ENCODE measurements at regions not wholly inside any gene's neighbourhood (a gene's known extent, or its start where the extent isn't known, plus 50 kb on each side); places are given as distances from the start of the nearest gene placed in this dataset.

GRCh38 chr5:28737682-28738081 lies 1699.3 kb upstream of the CDH9 start:
- no peak for TF ChIP-seq CTCF (IDR thresholded peaks at IDR 0.05)
- Mint-ChIP-seq H3K27me3 (no peaks in the 10 kb centered on the region), H3K4me1 (ENCODE audit: low read depth) (no peaks in the 10 kb centered on the region), H3K4me3 (no peak overlapping the region), H3K36me3 (ENCODE audit: low read depth) (no peaks in the 10 kb centered on the region), H3K27ac (no peak overlapping the region), H3K9me3 (peaks cover 6% of the 10 kb centered on the region)
- no peak overlapping the region for H3K4me3 ChIP-seq (ENCODE audit: low read length)
- no peak for ATAC-seq (ENCODE audit: poor library complexity)
- no peak for DNase-seq
- no peaks in the 10 kb centered on the region for H3K4me1 ChIP-seq (ENCODE audit: insufficient read depth, low read length)
- ChIA-PET CTCF (no interaction called here), POLR2A (no interaction called here)
- peaks cover 4 to 5% of the 10 kb centered on the region in 2 experiments for H3K9me3 ChIP-seq (ENCODE audit: control insufficient read depth in 1 of 2, insufficient read depth in 1 of 2, low read length in 2 of 2)
- no peaks in the 10 kb centered on the region for H3K36me3 ChIP-seq (ENCODE audit: insufficient read depth, low read length)
- no peaks in the 10 kb centered on the region for H3K27me3 ChIP-seq (ENCODE audit: control insufficient read depth in 1 of 2, insufficient read depth in 2 of 2, low read length in 2 of 2)
- intact Hi-C loops (cut with DNase I, micrococcal nuclease) = no loop called here
- no peak overlapping the region for H3K27ac ChIP-seq (ENCODE audit: low read depth in 1 of 2, low read length in 2 of 2)

GRCh38 chr5:28737222-28737621 lies 1698.8 kb upstream of the CDH9 start:
- Mint-ChIP-seq H3K27me3 (no peaks in the 10 kb centered on the region), H3K9me3 (peaks cover 6% of the 10 kb centered on the region), H3K36me3 (ENCODE audit: low read depth) (no peaks in the 10 kb centered on the region), H3K27ac (no peak overlapping the region), H3K4me3 (no peak overlapping the region), H3K4me1 (ENCODE audit: low read depth) (no peaks in the 10 kb centered on the region)
- ATAC-seq (ENCODE audit: poor library complexity) = no peak
- no peak for DNase-seq
- no peak for TF ChIP-seq CTCF (IDR thresholded peaks at IDR 0.05)
- Histone ChIP-seq H3K4me3 (ENCODE audit: low read length) (no peak overlapping the region), H3K27ac (ENCODE audit: low read depth in 1 of 2, low read length in 2 of 2) (no peak overlapping the region), H3K36me3 (ENCODE audit: insufficient read depth, low read length) (no peaks in the 10 kb centered on the region), H3K27me3 (ENCODE audit: control insufficient read depth in 1 of 2, insufficient read depth in 2 of 2, low read length in 2 of 2) (no peaks in the 10 kb centered on the region), H3K4me1 (ENCODE audit: insufficient read depth, low read length) (no peaks in the 10 kb centered on the region), H3K9me3 (ENCODE audit: control insufficient read depth in 1 of 2, insufficient read depth in 1 of 2, low read length in 2 of 2) (peaks cover 4 to 5% of the 10 kb centered on the region in 2 experiments)
- intact Hi-C loops (cut with DNase I, micrococcal nuclease) = no loop called here
- CTCF ChIA-PET = no interaction called here
- POLR2A ChIA-PET = no interaction called here

- no peak for DNase-seq
- no peak for ATAC-seq (ENCODE audit: poor library complexity)
- Histone ChIP-seq H3K36me3 (ENCODE audit: insufficient read depth, low read length) (no peaks in the 10 kb centered on the region), H3K27me3 (ENCODE audit: control insufficient read depth in 1 of 2, insufficient read depth in 2 of 2, low read length in 2 of 2) (no peaks in the 10 kb centered on the region), H3K4me1 (ENCODE audit: insufficient read depth, low read length) (no peaks in the 10 kb centered on the region), H3K27ac (ENCODE audit: low read depth in 1 of 2, low read length in 2 of 2) (no peak overlapping the region), H3K9me3 (ENCODE audit: control insufficient read depth in 1 of 2, insufficient read depth in 1 of 2, low read length in 2 of 2) (peaks cover 0 to 10% of the 10 kb centered on the region in 2 experiments), H3K4me3 (ENCODE audit: low read length) (no peak overlapping the region)
- POLR2A ChIA-PET = no interaction called here
- Mint-ChIP-seq H3K36me3 (ENCODE audit: low read depth) (no peaks in the 10 kb centered on the region), H3K4me3 (no peak overlapping the region), H3K27ac (no peak overlapping the region), H3K4me1 (ENCODE audit: low read depth) (no peaks in the 10 kb centered on the region), H3K9me3 (peaks cover 10% of the 10 kb centered on the region), H3K27me3 (no peaks in the 10 kb centered on the region)
- no peak for TF ChIP-seq CTCF (IDR thresholded peaks at IDR 0.05)
- intact Hi-C loops (cut with DNase I, micrococcal nuclease) = no loop called here
- CTCF ChIA-PET = no interaction called here
These were observed 1696.0 kb upstream of the CDH9 start for GRCh38 chr5:28734396-28734795.

All from CD4-positive, alpha-beta T cell (primary cell).